HG03432 (cell line): ENCODE measurements at regions not wholly inside any gene's neighbourhood (a gene's known extent, or its start where the extent isn't known, plus 50 kb on each side); places are given as distances from the start of the nearest gene placed in this dataset.
"Not testable (repeated sequence)": the region's sequence is repeated elsewhere in the genome, so short reads cannot be mapped to it uniquely, and the experiment has no call there.

Experiments used
- ATAC-seq: cut with Tn5 transposase; IDR thresholded peaks from one replicate; pipeline ENCODE4 v1.9.1; 2021; ENCODE audit warnings: mild to moderate bottlenecking, moderate library complexity; ENCODE audit not compliant: unreplicated experiment

DNA sequence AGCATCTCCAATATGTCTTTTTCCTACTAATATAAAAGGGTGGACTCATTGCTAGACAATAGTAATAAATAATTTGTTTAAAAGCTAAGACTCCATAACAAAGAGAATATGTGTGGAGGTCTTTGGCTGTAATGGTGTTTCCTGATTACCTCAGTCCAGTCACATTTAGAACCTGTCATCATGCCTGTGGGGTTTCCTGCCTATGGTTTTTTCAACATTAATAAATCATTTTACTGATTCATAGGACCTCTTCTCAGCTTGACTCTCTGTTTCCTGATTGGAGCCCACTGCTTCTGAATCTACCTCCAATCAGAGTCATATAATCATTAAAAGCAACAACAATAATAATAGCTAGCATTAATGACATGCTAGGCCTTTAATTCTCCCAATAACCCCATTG lies 52.4 kb upstream of the GNAI1 start:
- ATAC-seq, result no peak

DNA sequence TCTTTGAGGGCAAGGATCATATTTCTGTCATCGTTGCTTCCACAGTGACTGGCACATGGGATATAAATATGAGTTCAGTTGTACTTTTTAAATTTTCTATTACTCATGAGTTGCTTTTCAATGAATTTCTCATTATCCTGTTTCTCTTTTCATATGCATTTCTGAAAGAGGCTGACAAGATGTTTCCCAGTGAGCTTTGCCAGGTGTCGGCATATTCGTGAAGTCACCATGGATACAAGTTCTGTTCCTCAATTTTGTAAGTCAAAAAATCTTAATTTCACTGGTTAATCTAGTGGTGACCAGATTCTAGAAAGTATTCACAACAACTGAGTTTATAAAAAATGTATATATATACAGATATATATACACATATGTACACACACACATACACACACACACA lies 55.7 kb upstream of the GNAI1 start:
- no peak for ATAC-seq

DNA sequence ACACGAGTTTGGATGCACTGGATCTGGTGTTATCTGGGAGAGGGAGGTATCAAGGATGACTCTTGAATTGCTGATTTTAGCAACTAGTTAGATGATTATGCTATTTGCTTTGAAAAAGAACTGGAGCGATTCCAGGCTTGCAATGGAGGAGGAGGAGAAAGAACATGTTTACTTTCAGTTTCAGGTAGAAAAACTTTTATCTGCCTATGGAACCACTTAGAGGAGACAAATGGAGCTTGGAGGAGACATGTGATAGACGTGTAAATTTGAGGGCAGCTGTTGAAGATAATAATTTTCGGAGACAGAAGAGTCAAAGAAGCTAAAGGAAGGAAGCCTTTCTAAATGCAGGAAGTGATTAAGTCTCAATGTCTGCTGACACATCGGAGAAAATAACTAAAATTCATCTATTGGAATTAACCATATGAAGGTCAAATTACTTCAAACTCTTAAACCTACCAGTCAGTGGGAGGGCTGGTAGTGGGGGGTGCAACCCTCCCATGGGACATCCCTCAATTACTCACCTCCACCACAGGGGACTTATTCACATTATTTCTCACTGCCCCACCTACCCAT lies 56.4 kb upstream of the GNAI1 start:
- ATAC-seq, result no peak

DNA sequence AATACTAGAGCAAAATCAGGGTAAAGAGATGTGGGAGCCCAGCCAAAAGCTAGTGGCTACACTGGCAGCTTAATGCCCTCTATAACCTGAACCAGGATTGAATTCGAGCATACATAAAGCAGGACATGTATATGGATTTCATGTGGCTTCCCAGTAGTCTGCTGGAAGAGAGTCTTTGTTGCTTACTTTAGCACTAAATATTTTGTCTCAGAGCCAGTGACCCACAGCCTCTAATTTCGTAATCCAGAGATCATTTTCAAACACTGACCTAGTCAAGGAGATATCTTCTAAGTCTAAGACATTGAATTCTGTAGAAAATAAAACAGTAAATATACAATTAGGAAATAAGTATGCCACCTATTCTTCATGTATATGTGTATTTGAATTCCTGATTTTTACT lies 64.2 kb upstream of the GNAI1 start:
- no peak for ATAC-seq

DNA sequence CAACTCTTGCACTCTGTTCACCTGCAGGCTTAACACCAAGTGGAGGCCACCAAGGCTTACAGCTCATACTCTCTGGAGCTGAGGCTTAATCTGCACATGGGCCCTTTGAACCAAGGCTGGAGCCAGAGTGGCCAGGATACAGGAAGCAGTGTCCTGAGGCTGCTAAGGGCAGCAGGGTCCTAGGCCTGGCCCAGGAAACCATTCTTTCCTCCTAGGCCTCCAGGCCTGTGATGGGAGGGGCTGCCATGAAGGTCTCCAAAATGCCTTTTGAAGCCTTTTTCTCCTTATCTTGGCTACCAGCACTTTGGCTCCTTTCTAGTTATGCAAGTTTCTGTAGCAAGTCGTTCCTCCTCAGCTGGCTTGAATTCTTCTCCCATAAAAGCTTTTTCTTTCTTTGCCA lies 68.0 kb upstream of the GNAI1 start:
- ATAC-seq, result no peak

DNA sequence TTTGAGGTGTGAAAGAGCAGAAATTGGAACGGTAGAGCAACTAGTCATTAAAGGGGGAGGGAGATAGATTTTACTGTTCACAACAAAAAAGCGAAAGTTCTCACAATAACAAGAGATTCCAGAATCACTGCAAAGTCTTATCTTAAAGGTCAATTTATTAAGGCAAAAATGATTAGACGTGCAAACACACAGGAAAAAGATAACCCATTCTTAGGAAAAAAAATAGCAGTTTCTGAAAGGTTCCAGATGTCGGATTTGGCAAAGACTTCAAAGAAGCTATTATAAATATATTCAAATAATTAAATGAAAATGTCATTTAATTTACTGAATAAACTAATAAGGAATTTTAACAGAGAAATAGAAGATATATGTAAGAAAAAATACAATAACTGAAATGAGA lies 70.8 kb upstream of the GNAI1 start:
- no peak for ATAC-seq

DNA sequence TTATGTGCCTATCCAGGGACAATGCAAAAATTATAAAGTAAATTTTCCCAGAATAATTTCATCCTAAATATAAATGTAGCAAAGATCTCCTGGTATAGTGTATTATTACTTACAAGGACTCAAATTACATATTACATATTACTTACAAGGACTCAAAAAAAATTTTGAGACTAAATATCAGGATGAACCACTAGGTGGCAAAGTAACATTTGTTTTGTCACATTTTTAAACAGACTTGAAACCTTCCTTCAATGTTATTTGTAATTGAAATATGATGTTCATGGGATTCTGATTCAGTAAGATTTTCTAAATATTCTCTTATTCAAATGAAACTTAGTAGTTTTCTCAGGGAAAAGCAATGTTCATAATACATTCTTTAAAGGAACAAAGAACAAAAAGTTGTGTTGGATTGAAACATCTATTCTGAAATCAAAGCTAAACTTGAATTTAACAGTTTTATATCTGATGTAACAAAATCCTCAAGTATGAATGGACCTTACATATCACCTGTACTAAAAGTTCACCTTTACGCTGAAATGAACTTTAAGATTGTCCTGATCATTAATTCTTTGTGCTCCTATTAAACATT lies 74.3 kb upstream of the GNAI1 start:
- no peak for ATAC-seq

DNA sequence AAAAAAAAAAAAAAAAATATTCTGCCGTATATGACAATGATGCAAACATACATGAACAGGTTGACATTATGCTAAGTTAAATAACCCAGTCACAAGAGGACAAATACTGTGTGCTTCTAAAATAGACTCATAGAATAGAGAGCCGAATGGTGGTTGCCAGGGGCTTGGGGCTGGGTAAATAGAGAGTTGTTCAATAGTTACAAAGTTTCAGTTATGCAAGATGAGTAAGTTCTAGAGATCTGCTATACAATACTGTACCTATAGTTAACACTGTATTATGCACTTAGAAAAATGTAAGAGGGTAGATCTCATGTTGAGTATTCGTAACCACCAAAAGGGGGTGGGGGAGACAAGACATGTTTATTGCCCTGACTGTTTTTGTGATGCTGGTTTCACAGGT lies 77.1 kb upstream of the GNAI1 start:
- ATAC-seq, result no peak

DNA sequence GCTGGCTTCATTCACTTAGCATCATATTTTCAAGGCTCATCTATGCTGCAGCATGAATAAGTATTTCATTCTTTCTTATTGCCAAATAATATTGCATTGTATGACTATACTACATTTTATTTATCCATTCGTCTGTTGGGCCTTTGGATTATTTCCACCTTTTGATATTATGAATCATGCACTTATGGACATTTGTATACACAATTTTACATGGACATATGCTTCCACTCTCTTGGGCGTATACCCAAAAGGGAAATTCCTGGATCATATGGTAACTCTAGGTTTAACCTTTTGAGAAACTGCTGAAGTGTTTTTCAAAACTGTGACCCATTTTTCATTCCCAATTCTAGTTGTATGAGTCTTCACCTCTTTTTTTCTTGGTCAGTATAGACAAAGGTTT lies 80.3 kb upstream of the GNAI1 start:
- ATAC-seq, result no peak

DNA sequence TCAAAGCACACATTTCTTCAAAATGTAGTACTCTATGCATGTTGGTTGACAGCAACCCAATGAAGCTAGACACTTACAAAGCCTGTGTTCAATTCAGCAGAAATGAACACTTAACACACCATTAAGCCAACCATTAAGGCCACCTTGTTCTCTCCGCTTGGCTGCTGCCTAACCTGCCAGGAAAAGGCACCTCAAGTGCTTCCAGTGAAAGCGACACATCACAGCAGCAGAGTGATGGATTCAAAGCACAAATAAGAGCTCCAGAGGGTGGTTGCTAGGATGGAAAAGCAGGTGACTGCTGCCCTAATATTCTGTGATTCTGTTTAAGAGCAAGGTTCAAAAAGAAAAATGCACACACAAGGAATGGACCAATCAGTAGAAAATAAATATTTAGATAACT lies 81.5 kb upstream of the GNAI1 start:
- no peak for ATAC-seq

DNA sequence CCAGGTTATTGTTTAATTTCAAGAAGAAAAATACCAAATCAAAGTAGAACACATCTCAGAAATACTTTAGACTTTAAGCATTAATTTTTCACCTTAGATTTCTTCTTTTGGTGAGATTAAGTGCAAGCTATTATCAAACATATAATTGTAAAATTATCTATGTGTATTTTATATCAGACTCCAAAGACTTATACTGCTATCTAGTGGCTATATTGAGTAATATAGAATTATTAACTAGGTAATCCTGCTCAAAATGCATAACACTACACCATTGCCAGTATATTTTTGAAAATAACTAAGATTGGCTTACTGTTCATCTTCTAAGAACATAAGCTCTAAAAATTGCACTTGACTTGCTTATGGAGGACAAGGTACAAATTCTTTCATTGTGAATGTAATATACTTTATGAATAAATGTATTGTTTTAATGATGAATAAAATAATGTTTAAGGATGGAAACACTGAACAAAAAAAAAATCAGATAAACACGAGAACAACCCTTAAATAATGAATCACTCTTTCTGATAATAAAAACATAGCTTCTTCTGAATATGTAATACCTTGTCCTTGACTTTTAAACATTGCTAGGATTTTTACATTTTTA lies 86.7 kb upstream of the GNAI1 start:
- ATAC-seq, result no peak

DNA sequence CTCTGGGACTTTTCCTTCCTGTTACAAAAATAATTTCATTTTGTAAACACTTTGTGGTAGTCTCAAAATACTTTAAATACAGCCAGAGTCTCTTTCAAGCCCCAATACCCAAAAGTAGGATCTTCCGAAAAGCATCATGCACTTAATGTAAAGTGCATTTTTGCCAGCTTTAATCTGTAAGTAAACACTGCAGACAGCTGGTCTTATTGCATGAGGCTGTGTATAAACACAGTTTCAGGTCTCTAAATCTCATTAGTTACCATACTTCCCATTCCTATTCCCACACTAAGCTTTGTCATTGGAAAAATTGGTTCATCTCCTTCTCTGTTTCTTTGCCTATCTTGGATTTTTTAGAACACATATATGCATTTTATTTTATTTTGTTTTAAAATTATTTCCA lies 87.6 kb upstream of the GNAI1 start:
- ATAC-seq, result no peak

DNA sequence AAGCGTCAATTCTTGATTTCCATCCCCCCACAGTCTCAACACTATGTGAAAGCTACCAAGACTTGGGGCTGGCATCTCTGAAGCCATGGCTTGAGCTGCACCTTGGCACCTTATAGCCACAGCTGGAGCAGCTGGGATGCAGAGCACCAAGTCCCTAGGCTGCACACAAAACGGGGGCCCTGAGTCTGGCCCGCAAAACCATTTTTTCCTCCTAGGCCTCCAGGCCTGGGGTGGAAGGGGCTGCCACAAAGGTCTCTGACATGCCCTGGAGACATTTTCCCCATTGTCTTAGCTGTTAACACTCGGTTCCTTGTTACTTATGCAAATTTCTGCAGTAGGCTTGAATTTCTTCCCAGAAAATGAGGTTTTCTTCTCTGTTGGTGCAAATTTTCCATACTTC lies 89.8 kb upstream of the GNAI1 start:
- ATAC-seq, result no peak

DNA sequence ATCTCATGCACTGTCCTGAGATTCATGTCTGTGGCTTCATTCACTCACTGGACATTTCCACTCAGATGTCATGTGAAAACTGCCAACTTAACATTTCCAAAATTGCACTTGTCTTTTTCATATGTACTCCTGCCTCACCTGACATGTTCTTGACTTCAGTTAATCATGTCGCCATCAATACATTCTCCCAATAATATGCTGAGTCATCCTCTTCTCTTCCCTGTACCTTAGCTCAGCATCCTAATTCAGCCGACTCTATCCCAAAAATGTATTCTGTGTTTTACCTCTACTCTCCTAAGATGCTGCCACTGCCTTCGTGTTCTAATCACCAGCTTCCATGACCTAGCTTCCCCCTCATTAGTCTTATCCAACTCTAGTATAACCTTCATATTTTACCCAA lies 93.9 kb upstream of the GNAI1 start:
- no peak for ATAC-seq

DNA sequence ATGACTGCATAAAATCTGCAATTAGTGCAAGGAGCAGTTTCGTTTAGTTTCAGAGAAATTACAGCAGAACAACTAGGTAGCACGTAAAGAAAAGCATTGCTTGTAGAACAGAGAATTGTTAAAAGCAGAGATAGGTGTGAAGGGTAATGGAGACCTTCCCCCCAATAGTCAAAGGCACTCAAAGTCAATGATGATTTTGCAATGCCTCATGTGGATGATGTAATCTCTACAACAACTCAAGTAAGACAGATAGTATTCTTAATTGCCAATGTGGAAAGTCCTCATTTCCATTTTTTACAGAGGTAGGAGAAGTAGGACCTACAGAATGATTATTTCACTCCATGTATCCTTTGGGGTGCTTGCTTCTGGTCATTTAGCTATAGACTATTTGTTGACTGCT lies 94.3 kb upstream of the GNAI1 start:
- no peak for ATAC-seq

DNA sequence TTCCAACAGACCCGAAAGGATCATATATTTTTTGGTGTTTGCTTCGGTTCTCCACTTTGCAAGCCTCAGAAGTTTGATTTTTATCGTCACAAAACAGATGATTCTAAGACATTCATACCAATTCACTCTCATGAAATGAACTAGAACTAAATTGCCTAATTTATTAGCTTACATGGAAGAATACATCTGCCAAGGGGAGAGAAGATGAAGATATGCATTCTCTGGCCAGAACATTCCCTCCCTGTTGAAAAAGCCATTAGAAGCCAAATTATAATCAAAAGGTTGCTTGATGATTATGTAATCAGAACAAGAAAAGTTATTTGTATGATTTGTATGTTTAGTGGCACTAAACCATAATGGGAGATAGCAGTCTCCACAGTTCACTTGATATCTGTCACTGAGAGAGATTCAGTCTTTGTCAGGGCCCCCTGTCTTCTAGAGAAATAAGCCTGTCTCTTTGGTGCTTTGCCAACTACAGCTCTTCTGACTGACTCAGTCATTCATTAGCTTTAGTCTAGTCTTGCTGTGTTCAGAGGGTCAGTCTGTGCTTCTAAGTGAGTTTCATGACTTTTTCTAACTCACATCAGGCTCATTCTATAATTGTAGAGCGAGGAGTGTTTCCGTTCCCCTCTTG lies 95.3 kb upstream of the GNAI1 start:
- ATAC-seq, result no peak

DNA sequence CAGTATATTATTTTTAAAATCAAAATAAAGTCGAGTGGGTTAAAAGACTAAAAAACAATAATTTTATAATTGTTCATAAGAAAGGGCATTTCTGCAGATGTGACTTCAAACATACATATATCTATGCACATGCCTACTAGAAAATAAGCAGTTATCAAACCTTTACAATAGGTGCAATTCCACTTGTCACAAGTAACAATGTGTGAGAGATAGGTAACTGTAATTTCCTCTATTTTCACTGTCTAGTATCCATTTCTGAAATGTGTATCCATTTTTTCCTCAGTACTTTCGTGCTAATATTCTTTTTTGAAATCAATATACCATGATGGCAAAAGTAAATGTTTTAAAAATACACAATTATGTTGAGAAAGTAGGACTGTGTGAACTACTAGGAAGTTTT lies 96.9 kb upstream of the GNAI1 start:
- ATAC-seq, result no peak

DNA sequence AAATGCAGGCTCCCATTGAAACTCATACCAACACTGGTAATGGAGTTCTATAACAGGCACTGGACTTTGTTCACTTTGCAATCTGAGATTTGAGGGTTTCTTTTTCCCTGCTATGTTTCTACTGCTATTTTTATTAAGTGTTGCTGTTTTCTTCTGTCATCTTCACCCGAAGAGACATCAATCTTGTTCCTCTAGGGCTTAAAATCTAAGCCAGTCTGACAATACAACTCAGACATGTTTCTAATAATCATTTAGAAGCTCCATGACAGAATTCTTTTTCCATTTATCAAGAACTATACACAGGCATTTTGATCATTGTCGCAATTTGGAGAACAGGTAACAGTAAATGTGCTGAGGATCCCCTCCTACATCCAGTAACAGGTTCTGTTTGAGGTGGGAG lies 98.5 kb upstream of the GNAI1 start:
- no peak for ATAC-seq

DNA sequence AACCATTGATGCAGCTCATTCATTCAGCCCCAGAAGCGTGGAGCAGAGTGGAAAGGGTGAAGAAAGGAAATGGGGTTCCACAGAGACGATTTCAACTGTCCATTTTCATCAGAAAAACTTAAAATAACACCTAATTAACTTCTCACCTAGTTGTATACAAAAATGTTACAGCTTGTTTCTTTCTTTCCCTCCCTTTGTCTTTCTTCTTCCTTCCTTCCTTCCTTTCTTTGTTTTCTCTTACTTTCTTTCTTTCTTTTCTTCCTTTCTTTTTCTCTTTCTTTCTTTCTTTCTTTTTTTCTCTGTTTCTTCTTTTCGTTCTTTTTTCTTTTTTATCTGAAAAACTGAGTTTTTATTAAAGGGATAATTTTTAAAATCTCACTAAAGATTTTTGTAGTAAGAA lies 105.9 kb upstream of the GNAI1 start:
- ATAC-seq, result no peak

DNA sequence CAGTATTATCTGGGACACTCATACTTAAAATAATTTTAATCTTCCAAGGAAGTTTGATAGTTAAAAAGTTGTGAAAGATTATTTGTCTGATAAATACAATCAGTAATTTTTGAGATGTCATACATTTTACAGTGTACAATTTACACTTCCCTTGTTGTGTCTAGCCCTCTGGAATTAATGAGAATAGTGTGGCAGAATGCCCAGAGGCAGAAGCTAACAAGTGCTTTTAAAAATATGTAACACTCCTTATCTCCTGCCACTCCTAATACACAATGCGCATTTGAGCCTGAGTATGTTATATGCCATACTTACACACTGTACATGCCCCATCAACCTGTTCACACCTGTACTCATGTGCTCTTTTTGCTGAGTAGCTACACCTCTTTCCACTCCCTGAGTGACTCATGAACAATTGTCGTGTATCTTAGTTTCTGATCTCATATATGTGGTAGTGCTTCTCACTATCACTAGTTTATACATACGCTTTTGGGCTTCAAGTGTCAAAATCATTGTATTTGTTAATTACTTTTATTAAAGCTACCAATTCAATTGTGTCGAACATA lies 106.9 kb upstream of the GNAI1 start:
- no peak for ATAC-seq

DNA sequence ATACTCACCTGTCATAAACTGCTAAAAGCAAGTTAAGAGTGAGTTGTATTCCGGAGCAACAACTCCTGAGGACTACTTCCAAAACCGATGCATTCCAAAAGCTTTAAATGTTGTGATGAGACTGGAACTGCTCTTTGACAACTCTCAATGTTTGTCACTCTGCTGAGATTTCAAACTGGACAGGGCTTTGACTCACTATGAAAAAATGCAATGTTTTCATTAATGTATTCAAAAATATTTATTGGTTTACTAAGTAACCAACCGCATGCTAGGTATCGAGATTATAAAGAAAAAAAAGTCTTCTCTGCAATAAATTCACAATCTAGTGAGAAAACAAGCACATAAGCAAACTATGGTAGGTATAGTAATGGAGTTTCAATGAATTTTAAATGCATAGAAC lies 107.9 kb upstream of the GNAI1 start:
- no peak for ATAC-seq

DNA sequence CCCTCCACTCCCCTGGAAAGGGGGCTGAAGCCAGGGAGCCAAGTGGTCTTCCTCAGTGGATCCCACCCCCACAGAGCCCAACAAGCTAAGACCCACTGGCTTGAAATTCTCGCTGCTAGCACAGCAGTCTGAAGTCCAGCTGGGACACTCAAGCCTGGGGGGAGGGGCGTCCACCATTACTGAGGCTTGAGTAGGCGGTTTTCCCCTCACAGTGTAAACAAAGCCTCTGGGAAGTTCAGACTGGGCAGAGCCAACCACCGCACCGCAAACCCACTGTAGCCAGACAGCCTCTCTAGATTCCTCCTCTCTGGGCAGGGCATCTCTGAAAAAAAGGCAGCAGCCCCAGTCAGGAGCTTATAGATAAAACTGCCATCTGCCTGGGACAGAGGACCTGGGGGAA lies 114.4 kb upstream of the GNAI1 start:
- not testable (repeated sequence) for ATAC-seq
